BJ (cell line): ENCODE measurements at regions not wholly inside any gene's neighbourhood (a gene's known extent, or its start where the extent isn't known, plus 50 kb on each side); places are given as distances from the start of the nearest gene placed in this dataset.

ENCODE experiments used
- CTCF ChIA-PET: fragments of 350-600 bp; formaldehyde crosslinking; extraction: SDS; loops from one replicate; lab custom pipeline; 2021; ENCODE audit warnings: antibody characterized with exemption, inconsistent platforms; lab: Yijun Ruan, JAX
- POLR2A ChIA-PET: fragments of 300-600 bp; sonication (Branson Sonifier 250); formaldehyde crosslinking; extraction: SDS; loops from one replicate; lab custom pipeline; 2021; ENCODE audit warnings: antibody characterized with exemption; lab: Charles Lee
- DNase-seq: peaks from one replicate; pipeline ENCODE4 v3.0.0-alpha.2; 2011; ENCODE audit warnings: low read depth
- H3K27me3 ChIP-seq: 2 replicates; pipeline ENCODE4 v1.6.0; 2011; ENCODE audit warnings: low read length; ENCODE audit not compliant: control insufficient read depth, insufficient read depth
- H3K36me3 ChIP-seq: 2 replicates; pipeline ENCODE4 v1.5.1; 2011; ENCODE audit warnings: low read length; ENCODE audit not compliant: control insufficient read depth, insufficient read depth
- H3K4me3 ChIP-seq: 2 replicates; pipeline ENCODE4 v1.5.1; 2011; ENCODE audit warnings: low read depth, mild to moderate bottlenecking, control low read depth, low read length
- CTCF ChIP-seq: IDR thresholded peaks from 2 replicates; pipeline ENCODE4 v1.5.1; 2011; ENCODE audit warnings: low read depth, mild to moderate bottlenecking, control low read depth, inconsistent platforms, low read length, moderate library complexity; ENCODE audit not compliant: insufficient read depth

- DNase-seq = no peak
- Histone ChIP-seq H3K27me3 (peaks cover 6% of the 10 kb centered on the region), H3K36me3 (no peaks in the 10 kb centered on the region), H3K4me3 (no peak overlapping the region)
- POLR2A ChIA-PET = no interaction called here
- CTCF ChIA-PET = interaction anchor here (1.4 kb wide), 1 partner anchor 12 kb away, joined by 3 read pairs; no protein-coding TSS in a partner anchor
- no peak for TF ChIP-seq CTCF
These were observed 76.6 kb upstream of the LMO1 start for GRCh38 chr11:8340296-8340695.

GRCh38 chr11:8339592-8340022 is 75.9 kb upstream of the LMO1 start:
- peaks cover 6% of the 10 kb centered on the region for H3K27me3 ChIP-seq
- no peaks in the 10 kb centered on the region for H3K36me3 ChIP-seq
- POLR2A ChIA-PET = no interaction called here
- no peak for DNase-seq
- no peak for TF ChIP-seq CTCF
- CTCF ChIA-PET = no interaction called here
- H3K4me3 ChIP-seq = no peak overlapping the region

GRCh38 chr11:8338138-8338537 is 74.5 kb upstream of the LMO1 start:
- peak; percentile 75 for TF ChIP-seq CTCF
- ChIA-PET POLR2A (no interaction called here), CTCF (interaction anchor here (1.3 kb wide), 1 partner anchor 18 kb away, joined by 8 read pairs; no protein-coding TSS in a partner anchor)
- H3K36me3 ChIP-seq = no peaks in the 10 kb centered on the region
- H3K27me3 ChIP-seq = peaks cover 6% of the 10 kb centered on the region; the same call in 1 of the 2 replicates
- H3K4me3 ChIP-seq = no peak overlapping the region
- DNase-seq = no peak

GRCh38 chr11:8337130-8337795 is 73.6 kb upstream of the LMO1 start:
- Histone ChIP-seq H3K36me3 (no peaks in the 10 kb centered on the region), H3K27me3 (peaks cover 5% of the 10 kb centered on the region; the same call in 1 of the 2 replicates), H3K4me3 (no peak overlapping the region)
- CTCF ChIA-PET = interaction anchor here (0.6 to 1.3 kb wide), 3 partner anchors 19 to 336 kb away, joined by 3 to 8 read pairs (median 3); no protein-coding TSS in a partner anchor
- POLR2A ChIA-PET = no interaction called here
- no peak for DNase-seq
- no peak for TF ChIP-seq CTCF

GRCh38 chr11:8336356-8337129 is 72.9 kb upstream of the LMO1 start:
- ChIA-PET CTCF (interaction anchor here (0.7 to 1.1 kb wide), 3 partner anchors 10 to 54 kb away, joined by 3 read pairs; no protein-coding TSS in a partner anchor), POLR2A (interaction anchor here (0.6 kb wide), 1 partner anchor 68 kb away, joined by 12 read pairs; no protein-coding TSS in a partner anchor)
- Histone ChIP-seq H3K36me3 (no peaks in the 10 kb centered on the region), H3K27me3 (peaks cover 5% of the 10 kb centered on the region; the same call in 1 of the 2 replicates), H3K4me3 (no peak overlapping the region)
- TF ChIP-seq CTCF = no peak
- no peak for DNase-seq
